OCI-LY7 (cell line): ENCODE measurements at regions not wholly inside any gene's neighbourhood (a gene's known extent, or its start where the extent isn't known, plus 50 kb on each side); places are given as distances from the start of the nearest gene placed in this dataset.

ENCODE experiments used
- EZH2phosphoT487 ChIP-seq: fragments of 200-600 bp; sonication (generic); IDR thresholded peaks from 2 replicates; pipeline ENCODE4 v1.6.1; 2018; ENCODE audit warnings: low read depth, borderline replicate concordance, mild to moderate bottlenecking, mixed run types, antibody characterized with exemption, low read length, moderate library complexity, mixed read lengths
- TF ChIP-seq, protein P1 (sequence below): fragments of 200-600 bp; sonication (generic); conservative IDR thresholded peaks from 2 replicates; pipeline ENCODE4 v1.5.1; 2014; ENCODE audit warnings: mild to moderate bottlenecking, antibody characterized with exemption, low read length, moderate library complexity, mixed read lengths

GRCh38 chr10:28915989-28916588 lies 238.8 kb downstream of the BAMBI start:
- TF ChIP-seq, protein P1, sequence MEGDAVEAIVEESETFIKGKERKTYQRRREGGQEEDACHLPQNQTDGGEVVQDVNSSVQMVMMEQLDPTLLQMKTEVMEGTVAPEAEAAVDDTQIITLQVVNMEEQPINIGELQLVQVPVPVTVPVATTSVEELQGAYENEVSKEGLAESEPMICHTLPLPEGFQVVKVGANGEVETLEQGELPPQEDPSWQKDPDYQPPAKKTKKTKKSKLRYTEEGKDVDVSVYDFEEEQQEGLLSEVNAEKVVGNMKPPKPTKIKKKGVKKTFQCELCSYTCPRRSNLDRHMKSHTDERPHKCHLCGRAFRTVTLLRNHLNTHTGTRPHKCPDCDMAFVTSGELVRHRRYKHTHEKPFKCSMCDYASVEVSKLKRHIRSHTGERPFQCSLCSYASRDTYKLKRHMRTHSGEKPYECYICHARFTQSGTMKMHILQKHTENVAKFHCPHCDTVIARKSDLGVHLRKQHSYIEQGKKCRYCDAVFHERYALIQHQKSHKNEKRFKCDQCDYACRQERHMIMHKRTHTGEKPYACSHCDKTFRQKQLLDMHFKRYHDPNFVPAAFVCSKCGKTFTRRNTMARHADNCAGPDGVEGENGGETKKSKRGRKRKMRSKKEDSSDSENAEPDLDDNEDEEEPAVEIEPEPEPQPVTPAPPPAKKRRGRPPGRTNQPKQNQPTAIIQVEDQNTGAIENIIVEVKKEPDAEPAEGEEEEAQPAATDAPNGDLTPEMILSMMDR = no peak
- TF ChIP-seq EZH2phosphoT487 = no peak
